ENCODE measurements at regions not wholly inside any gene's neighbourhood (a gene's known extent, or its start where the extent isn't known, plus 50 kb on each side); places are given as distances from the start of the nearest gene placed in this dataset.

- TF ChIP-seq, protein P1, sequence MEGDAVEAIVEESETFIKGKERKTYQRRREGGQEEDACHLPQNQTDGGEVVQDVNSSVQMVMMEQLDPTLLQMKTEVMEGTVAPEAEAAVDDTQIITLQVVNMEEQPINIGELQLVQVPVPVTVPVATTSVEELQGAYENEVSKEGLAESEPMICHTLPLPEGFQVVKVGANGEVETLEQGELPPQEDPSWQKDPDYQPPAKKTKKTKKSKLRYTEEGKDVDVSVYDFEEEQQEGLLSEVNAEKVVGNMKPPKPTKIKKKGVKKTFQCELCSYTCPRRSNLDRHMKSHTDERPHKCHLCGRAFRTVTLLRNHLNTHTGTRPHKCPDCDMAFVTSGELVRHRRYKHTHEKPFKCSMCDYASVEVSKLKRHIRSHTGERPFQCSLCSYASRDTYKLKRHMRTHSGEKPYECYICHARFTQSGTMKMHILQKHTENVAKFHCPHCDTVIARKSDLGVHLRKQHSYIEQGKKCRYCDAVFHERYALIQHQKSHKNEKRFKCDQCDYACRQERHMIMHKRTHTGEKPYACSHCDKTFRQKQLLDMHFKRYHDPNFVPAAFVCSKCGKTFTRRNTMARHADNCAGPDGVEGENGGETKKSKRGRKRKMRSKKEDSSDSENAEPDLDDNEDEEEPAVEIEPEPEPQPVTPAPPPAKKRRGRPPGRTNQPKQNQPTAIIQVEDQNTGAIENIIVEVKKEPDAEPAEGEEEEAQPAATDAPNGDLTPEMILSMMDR (IDR thresholded peaks at IDR 0.05; ENCODE audit: low read depth, low read length, poor library complexity, severe bottlenecking), result no peak
- no peak for TF ChIP-seq EZH2phosphoT487 (IDR thresholded peaks at IDR 0.05; ENCODE audit: borderline replicate concordance, low read length)
Measured at GRCh38 chr15:69647142-69647513, 194.5 kb downstream of the RPLP1 start.

Measured in DOHH2 (cell line).